ENCODE measurements at regions not wholly inside any gene's neighbourhood (a gene's known extent, or its start where the extent isn't known, plus 50 kb on each side); places are given as distances from the start of the nearest gene placed in this dataset.

- no peaks in the 10 kb centered on the region for H3K27me3 ChIP-seq (replicated peaks in 1 of 4; ENCODE audit: control extremely low read depth in 1 of 4, control insufficient read depth in 3 of 4, insufficient read depth in 4 of 4, low read length in 3 of 4)
- H4K20me1 ChIP-seq (ENCODE audit: control insufficient read depth, insufficient read depth, low read length, poor library complexity, severe bottlenecking): no peaks in the 10 kb centered on the region
- H3K9me3 ChIP-seq (ENCODE audit: control extremely low read depth in 1 of 3, control insufficient read depth in 2 of 3, insufficient read depth in 1 of 3, low read length in 2 of 3): no peaks in the 10 kb centered on the region
- ATAC-seq (ENCODE audit: low read depth) (no peak), DNase-seq (no peak)
- no peaks in the 10 kb centered on the region for H3K36me3 ChIP-seq (replicated peaks in 1 of 2; ENCODE audit: control extremely low read depth in 1 of 2, control insufficient read depth in 1 of 2, extremely low read depth in 1 of 2, insufficient read depth in 2 of 2, low read length in 1 of 2)
- H3K27ac ChIP-seq (ENCODE audit: low read length in 2 of 2): no peak overlapping the region
- H3K79me2 ChIP-seq (ENCODE audit: control insufficient read depth, insufficient read depth, low read length): no peaks in the 10 kb centered on the region
- no peaks in the 10 kb centered on the region for H3K27me3 Mint-ChIP-seq
- no peak overlapping the region for H2AFZ ChIP-seq (ENCODE audit: insufficient read depth, low read depth, low read length, poor library complexity, severe bottlenecking)
- no peaks in the 10 kb centered on the region for H3K4me1 ChIP-seq (ENCODE audit: control insufficient read depth in 2 of 2, insufficient read depth in 2 of 2, low read length in 2 of 2)
- H3K27ac Mint-ChIP-seq: no peak overlapping the region
- TF ChIP-seq CTCF (IDR thresholded peaks at IDR 0.05) (no peak), EZH2 (IDR thresholded peaks at IDR 0.05; ENCODE audit: borderline replicate concordance, insufficient read depth, low read depth, low read length, poor library complexity, severe bottlenecking) (no peak)
- CTCF ChIA-PET: no interaction called here
- H3K4me3 ChIP-seq (ENCODE audit: control extremely low read depth in 1 of 5, extremely low read depth in 1 of 5, insufficient read depth in 1 of 5, low read depth in 2 of 5, low read length in 4 of 5): no peak overlapping the region
- no peak overlapping the region for H3K4me3 Mint-ChIP-seq
- no peaks in the 10 kb centered on the region for H3K4me1 Mint-ChIP-seq
- 67% methylated on average over 3 of the region's 3 CpGs for WGBS (ENCODE audit: insufficient coverage)
- POLR2A ChIA-PET: no interaction called here
- intact Hi-C loops (cut with micrococcal nuclease): no loop called here
- H3K9ac ChIP-seq (ENCODE audit: low read length): no peak overlapping the region
- H3K9me3 Mint-ChIP-seq (ENCODE audit: insufficient read depth): no peaks in the 10 kb centered on the region
- no peak overlapping the region for H3K4me2 ChIP-seq (replicated peaks; ENCODE audit: low read depth, low read length, poor library complexity, severe bottlenecking)
Observed at GRCh38 chr18:43879415-43879814, 602.1 kb upstream of the SYT4 start.

- no peaks in the 10 kb centered on the region for H3K9me3 ChIP-seq (ENCODE audit: control extremely low read depth in 1 of 3, control insufficient read depth in 2 of 3, insufficient read depth in 1 of 3, low read length in 2 of 3)
- no peaks in the 10 kb centered on the region for H3K27me3 Mint-ChIP-seq
- no peaks in the 10 kb centered on the region for H3K4me1 Mint-ChIP-seq
- H3K36me3 ChIP-seq (replicated peaks in 1 of 2; ENCODE audit: control extremely low read depth in 1 of 2, control insufficient read depth in 1 of 2, extremely low read depth in 1 of 2, insufficient read depth in 2 of 2, low read length in 1 of 2): no peaks in the 10 kb centered on the region
- H3K27ac Mint-ChIP-seq: no peak overlapping the region
- ChIA-PET CTCF (interaction anchor here (0.8 kb wide), 1 partner anchor 130 kb away, joined by 3 read pairs; no protein-coding TSS in a partner anchor), POLR2A (no interaction called here)
- no peaks in the 10 kb centered on the region for H4K20me1 ChIP-seq (ENCODE audit: control insufficient read depth, insufficient read depth, low read length, poor library complexity, severe bottlenecking)
- 90% methylated on average over 5 of the region's 7 CpGs for WGBS (ENCODE audit: insufficient coverage)
- H3K79me2 ChIP-seq (ENCODE audit: control insufficient read depth, insufficient read depth, low read length): no peaks in the 10 kb centered on the region
- no peaks in the 10 kb centered on the region for H3K9me3 Mint-ChIP-seq (ENCODE audit: insufficient read depth)
- no peak overlapping the region for H3K4me2 ChIP-seq (replicated peaks; ENCODE audit: low read depth, low read length, poor library complexity, severe bottlenecking)
- H3K27me3 ChIP-seq (replicated peaks in 1 of 4; ENCODE audit: control extremely low read depth in 1 of 4, control insufficient read depth in 3 of 4, insufficient read depth in 4 of 4, low read length in 3 of 4): no peaks in the 10 kb centered on the region
- H3K4me1 ChIP-seq (ENCODE audit: control insufficient read depth in 2 of 2, insufficient read depth in 2 of 2, low read length in 2 of 2): no peaks in the 10 kb centered on the region
- no peak overlapping the region for H3K9ac ChIP-seq (ENCODE audit: low read length)
- H2AFZ ChIP-seq (ENCODE audit: insufficient read depth, low read depth, low read length, poor library complexity, severe bottlenecking): no peak overlapping the region
- H3K4me3 ChIP-seq (ENCODE audit: control extremely low read depth in 1 of 5, extremely low read depth in 1 of 5, insufficient read depth in 1 of 5, low read depth in 2 of 5, low read length in 4 of 5): no peak overlapping the region
- H3K4me3 Mint-ChIP-seq: no peak overlapping the region
- intact Hi-C loops (cut with micrococcal nuclease): no loop called here
- no peak for TF ChIP-seq CTCF (IDR thresholded peaks at IDR 0.05)
- TF ChIP-seq EZH2 (IDR thresholded peaks at IDR 0.05; ENCODE audit: borderline replicate concordance, insufficient read depth, low read depth, low read length, poor library complexity, severe bottlenecking): no peak
- no peak overlapping the region for H3K27ac ChIP-seq (ENCODE audit: low read length in 2 of 2)
- no peak for DNase-seq
- no peak for ATAC-seq (ENCODE audit: low read depth)
Observed at GRCh38 chr18:43882358-43883055, 605.2 kb upstream of the SYT4 start.

Data from B cell (primary cell).